ENCODE measurements at regions not wholly inside any gene's neighbourhood (a gene's known extent, or its start where the extent isn't known, plus 50 kb on each side); places are given as distances from the start of the nearest gene placed in this dataset.

DNA sequence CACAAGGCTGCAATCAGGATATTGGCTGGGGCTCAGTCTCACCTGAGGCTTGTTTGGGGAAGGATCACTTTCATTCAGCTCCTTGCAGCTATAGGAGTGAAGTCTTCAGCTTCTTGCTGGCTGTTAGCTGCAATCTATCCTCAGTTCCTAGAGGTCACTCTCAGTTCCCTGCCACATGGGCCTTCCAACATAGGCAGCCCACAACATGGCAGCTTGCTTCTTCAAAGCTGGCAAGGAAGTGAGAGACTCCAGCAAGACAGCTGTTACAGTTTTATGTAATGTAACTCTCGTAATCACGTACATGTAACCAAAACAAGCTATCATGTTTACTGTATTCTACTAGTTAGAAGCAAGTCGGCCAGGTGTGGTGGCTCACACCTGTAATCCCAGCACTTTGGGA lies 226.9 kb downstream of the CDC5L start:
- DNase-seq = no peak

DNA sequence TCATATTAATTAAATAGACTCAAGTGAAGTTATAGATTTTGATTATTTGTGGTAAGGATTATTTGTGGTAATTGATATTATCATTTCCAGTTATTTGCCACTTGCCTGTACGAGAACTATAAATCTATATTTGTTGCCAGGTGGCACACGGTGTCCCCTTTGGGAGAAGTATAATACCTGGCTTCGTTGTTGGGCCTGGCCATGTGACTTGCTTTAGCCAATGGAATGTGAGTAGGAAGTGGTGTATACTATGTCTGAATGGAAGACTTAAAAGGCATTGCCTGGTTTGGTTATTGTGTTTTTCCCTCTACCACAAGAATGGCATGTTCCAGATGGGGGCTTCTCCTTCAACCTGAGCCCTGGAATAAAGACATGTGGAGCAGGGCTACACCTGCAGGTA lies 228.1 kb downstream of the CDC5L start:
- DNase-seq = no peak

DNA sequence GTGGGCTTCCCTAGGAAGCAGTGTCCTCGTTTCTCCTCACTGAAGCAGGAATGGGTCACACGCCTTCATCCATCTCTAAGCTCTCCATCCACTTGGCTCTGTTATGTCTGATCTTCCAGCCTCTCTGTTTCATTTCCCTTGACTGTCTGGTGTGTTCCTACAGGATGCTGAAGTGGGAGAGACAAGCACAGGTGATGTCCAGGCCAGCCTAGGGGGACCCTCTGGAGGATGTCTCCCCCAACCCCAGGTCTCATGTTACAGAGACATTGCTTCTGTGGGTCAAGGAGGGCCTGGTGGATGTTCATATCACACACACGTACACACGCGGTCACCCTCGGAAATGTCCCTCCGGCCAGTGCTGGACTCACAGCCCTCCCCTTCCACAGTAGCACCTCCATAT lies 229.9 kb downstream of the CDC5L start:
- DNase-seq = no peak

DNA sequence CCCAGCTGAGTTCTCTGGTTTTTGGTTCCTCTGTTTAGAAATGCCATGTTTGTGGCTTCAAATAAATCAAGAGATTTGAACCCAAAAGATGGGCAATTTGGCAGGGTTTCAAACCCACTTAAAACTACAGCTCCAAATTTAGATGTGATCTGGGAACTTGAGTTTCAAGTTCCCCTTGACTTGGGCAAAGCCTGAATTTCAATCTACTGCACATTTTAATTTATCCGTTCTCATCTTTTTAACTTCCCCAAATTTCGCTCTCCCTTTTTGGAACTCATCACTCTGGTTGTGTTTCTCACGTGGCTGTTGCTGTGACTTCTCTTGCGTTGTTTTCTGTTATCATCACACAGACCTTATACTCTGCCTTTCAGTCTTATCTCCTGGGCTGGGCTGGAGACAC lies 230.9 kb downstream of the CDC5L start:
- no peak for DNase-seq

DNA sequence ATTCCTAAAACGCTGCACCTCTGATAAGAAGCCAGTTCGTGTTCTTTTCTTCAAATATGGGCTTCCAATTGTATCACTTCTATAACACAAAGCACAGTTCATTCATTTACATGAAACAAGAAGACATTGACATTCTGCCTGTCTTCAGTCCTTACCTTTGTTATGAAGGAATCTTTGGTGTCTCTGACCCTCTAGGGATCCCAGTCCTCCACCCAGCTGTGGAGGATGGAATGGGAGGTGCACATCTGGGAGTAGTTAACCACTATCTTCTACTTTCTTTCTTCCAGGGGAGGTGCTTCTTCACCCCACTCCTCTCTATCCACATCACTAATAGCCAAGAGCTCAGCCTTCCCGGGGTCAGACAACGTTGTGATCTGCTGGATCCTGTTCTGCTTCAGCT lies 233.4 kb downstream of the CDC5L start:
- no peak for DNase-seq

DNA sequence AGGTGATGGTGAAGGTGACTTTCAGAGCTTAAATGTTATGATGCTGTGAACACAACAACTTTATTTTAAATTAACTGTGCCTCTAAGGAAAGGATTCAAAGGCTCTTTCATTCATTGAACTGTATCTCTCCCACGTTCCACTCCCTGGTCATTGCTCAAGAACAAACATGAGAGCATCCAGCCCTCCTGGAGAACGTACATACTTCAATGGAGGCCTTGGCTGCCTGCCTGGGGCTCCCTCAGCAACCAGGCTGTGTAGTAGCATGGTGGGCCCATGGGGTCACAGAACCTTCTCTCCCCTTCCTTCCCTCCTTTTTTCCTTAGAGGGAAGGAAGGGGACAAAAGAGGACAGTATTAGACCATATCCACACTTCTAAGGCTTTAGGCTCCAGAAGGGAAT lies 234.3 kb downstream of the CDC5L start:
- DNase-seq = peak; percentile 16

DNA sequence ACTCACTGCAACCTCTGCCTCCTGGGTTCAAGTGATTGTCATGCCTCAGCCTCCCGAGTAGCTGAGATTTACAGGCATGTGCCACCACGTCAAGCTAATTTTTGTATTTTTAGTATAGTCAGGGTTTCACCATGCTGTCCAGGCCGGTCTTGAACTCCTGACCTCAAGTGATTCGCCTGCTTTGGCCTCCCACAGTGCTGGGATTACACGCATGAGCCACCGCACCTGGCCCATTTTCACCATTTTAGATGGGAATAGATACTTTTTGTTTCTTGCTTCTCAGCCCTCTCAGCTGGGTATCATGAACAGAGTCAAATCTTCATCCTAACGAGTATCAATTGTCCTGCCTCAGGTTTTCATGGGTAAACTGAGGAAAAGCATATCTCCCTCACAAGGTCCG lies 235.0 kb downstream of the CDC5L start:
- no peak for DNase-seq

DNA sequence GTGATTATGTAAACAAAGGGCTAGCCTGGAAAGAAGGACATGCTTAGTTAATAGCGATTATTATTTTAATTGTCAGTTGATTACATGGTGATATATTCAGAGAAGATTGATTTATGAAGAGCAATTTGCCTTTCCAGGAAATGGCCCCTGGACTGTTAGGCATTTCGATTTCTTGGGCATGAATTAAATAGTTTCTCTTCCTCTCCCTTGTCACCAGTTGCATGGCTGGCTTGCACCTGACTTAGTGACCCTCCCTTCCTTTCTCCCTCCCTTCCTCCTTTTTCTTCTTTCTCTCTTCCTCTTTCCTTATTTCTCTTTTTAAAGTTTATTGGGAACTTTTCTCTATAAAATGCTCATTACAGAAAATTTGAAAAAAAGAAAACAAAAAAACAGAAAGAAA lies 235.4 kb downstream of the CDC5L start:
- no peak for DNase-seq

DNA sequence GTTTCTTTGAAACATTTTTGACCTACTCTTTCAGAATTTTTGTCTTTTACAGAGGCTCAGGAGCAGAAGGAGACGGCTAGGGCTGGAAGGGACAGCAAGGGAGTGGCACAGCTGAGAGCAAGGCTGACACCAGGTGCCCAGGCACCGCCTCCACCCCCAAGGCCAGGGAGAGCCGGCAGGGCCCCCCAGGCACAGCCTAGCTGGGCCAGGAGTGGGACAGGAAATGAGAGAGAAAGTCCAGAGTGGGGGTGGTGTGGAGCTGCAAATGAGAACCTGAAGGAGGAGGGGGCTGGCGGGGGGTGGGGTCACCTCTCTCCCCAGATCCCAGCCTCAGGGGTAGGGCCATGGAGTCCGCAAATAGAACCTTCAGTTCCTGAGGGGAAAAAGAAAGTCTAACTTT lies 236.7 kb downstream of the CDC5L start:
- no peak for DNase-seq

DNA sequence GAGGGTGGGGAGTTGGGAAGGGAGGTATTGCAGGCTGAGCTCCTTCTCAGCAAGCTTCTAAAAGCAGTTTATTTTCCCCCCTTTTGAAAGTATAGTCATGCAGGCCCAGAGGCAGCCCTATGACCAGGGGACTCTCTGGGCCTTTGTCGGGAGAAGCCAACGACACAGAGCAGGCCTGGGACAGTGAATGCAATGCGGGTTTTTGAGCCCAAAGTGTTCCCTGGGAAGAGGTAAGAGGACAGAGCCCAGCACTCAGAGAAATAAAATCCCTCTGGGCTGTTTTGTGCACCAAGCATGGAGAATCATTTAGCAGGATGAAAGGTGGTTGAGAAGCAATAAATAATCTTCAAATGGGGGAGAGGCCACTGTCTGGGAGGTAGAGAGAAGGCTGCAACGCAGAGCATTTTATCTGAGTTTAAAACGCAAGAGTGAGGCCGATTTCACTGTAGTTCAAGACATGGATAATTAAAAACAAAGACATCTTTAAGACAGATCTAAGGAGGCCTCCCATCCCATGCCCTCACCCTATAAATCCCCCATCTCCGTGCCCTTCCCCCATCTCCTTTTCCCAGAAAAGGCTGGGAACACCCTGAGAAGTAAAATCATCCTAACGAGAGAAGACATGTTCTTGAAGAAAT lies 237.5 kb downstream of the CDC5L start:
- DNase-seq = no peak

DNA sequence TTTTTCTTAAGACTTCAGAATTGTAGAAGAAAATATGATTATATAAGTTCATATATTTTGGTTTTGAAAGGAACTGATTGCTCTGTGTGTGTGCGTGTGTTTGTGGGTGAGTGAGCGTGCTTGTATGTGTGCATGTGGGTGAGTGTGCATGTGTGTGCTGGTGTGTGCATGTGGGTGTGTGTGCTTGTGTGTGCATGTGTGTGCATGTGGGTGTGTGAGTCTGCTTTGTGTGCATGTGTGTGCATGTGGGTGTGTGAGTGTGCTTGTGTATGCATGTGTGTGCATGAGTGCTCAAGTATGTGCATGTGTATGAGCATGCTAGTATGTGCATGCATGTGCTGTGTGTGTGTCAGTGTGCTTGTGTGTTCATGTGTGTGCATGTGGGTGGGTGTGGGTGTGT lies 238.5 kb downstream of the CDC5L start:
- DNase-seq = no peak

DNA sequence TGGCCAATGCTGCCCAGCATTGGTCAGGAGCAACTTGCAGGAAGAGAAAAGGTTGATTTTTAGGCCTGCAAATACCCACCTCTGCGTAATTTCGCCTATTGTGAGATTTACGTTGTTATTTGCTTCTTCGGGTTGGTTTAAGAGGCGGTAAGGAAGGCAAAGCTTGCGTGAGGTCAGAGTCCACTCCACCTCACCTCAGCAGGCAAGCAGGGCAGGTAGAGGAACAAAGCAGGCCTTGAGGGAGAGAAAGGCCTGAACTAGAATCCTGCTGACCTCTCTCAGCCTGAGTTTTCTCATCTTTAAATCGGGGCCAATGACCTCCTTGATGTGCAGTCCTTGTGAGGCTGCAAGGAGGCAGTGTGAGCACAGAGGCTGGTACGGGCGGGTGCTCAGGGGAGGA lies 239.1 kb downstream of the CDC5L start:
- no peak for DNase-seq

DNA sequence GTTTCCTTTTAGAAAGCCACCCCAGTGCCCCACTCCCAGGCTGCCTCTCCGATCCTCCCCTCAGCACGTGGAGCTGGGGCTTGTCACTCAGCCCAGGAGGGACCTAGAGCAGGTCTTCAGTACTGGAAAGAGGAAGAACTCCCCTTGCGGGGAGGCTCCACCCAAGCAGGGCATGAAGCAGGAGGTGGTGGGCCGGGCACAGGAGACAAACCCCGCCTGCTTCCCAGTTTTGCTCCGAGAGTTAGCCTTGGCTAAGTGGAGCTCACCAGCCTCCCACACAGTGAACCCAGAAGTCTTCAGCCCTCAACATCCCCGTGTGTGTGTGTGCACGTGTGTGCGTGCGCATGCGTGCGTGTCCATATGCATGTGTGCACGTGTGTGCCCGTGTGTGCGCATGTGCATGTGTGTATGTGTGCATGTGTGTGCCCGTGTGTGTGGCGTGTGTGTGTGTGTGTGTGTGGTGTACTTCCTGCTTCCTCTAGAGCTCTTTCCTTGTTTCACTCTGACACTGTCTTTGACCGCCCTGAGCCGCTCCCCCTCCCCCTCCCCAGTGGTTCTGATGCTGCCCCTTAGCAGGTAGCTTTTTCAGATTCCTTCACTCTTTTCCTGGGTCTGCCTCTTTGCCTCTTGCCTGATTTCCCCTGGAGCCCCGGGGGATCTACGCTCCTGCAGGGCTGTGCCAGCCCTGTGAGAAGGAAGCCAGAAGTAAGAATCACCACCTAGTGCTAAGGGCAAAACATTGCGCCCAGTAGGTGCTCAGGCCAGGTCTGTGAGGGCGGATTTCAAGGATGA lies 239.8 kb downstream of the CDC5L start:
- no peak for DNase-seq

DNA sequence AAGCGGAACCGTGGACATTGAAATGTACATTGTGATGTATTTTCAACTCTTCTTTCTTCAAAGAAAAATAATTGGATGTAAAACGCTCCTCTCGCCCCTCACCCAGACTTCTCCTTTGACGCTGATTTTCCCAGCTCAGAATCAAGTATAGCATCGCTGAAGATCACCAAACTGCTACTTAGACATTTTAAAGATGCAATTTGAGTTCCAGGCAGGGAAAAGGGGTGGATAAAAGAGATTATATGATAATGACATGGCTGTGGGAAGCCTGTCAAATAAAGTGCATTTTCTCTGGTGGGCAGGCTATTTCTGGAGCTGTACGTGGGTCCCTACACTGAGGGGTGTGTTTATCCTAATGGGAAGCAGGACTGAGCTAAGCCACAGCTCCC lies 240.4 kb downstream of the CDC5L start:
- no peak for DNase-seq

DNA sequence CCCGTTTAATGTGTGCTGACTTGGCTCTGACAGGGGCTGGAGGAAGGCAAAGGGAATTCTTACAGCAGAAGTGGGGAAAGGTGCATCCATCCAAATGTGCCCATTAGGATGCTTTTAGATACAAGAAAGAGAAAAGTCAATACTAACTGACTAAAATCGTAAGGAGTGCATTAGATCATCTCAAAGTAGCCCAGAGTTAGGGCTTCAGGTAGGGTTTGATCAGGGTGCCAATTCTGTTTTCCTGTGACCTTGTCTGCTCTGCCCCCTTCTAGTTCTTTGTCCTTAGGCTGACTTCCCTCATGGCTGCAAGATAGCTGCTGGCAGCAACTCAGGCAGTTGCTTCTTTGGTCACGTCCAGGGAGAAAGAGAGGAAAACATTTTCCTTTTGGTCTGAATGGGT lies 240.8 kb downstream of the CDC5L start:
- DNase-seq = no peak

DNA sequence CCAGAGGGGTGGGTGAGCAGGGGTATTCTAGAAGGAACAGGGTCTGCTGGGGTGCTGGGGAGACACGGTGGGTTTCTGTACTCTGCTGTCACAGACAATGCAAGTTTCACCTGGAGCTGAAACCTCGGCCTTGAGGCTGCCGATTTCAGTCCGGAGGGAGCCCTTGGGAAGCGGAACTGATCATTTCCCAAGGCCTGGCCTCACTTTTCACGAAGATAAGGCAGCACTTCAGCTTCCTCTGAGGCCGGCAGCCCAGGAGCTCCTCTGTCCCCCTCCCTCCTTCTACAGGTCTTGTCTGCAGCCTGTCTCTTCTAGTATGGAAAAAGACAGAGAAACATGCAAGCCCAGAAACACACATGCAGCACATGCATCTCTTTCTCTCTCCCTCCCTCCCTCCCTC lies 242.1 kb downstream of the CDC5L start:
- DNase-seq = no peak

DNA sequence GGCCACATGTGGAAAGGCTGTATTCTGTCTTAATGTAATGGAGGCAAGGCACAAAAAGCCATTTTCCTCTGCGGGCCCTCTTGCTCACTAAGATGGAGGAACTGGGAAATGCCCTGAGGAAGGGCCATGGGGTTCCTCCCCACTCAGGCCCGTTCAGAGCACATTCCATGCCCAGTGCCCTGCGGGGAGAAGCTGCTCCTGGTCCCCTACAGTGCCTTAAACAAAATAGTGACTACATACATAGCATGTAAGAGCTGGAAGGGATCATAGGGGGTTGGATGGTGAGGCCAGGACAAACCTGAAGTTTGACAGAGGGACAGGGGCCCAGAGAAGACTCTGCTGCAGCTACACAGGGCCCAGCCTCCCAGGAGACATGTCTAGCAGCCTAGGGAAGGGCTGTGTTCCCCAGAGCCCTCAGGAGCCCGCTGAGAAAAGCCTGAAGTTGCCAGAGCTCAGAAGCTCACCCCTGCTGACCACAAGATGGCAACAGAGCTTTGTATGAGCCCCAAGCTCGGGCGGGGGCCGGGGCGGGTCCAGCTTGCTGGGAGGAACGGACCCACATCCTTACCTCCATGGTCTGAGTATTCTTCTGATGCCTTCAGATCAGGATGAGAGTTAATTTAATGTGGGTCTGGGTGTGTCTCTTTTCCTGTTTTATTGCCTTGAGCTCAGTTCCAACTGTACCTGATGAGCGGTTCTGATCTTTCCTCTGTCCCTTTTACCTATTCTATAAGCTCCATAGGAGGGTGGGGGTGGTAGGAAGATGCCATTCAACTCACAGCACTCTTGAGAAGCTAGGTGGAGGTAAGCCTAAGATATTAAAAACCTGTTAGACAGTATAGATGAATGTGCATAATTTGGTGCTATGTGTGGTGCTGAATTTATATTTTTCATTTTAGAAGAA lies 242.9 kb downstream of the CDC5L start:
- no peak for DNase-seq

DNA sequence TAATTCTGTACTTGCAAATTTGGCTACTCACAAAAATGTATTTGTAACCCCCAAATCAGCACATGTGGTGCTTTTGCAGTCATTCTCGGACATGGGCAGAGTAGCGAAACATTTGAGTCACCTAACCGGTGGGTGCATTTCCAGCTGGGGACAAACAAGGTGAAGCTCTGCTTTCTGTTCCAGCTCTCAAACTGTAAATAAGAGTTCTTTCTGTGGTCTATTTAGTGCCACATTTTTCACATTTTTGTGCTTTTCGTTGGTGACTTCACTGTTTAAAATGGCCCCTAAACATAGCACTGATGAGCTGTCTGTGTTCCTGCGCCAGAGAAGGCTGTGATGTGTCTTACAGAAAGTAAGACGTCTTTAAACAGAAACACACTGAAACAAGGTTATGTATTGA lies 244.5 kb downstream of the CDC5L start:
- no peak for DNase-seq

DNA sequence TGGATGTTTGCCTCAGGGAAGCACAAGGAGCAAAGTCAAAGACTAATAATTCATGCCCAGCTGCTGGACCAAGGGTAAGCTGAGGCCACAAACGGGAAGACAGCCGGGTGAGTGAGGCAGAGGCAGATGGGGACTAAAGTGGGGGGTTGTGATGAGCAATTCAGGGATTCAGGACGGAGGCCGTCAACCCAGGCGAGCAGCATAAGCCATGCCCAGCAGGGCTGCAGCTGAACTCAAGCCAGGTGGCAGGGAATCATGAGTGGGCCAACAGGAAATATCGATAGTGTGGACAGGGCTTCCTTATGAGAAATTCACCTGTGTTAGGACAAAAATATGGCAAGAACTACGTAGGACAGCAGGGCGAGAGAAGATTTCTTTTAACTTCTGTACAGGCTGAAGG lies 246.8 kb downstream of the CDC5L start:
- DNase-seq = no peak

DNA sequence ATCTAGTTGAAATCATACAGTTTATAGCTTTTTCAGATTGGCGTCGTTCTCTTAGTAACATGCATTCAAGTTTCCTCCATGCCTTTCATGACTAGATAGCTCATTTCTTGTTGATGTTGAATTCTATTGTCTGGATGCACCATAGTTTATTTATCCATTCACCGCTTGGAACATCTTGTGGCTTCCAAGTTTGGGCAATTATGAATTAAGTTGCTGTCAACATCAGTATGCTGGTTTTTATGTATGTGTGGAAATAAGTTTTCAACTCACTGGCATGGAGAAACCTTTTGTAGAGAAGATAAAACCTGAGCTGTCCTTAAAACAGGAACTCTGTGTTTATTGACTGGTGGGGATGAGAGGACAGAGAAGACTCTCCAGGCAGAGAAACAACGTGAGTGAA lies 248.0 kb downstream of the CDC5L start:
- no peak for DNase-seq

DNA sequence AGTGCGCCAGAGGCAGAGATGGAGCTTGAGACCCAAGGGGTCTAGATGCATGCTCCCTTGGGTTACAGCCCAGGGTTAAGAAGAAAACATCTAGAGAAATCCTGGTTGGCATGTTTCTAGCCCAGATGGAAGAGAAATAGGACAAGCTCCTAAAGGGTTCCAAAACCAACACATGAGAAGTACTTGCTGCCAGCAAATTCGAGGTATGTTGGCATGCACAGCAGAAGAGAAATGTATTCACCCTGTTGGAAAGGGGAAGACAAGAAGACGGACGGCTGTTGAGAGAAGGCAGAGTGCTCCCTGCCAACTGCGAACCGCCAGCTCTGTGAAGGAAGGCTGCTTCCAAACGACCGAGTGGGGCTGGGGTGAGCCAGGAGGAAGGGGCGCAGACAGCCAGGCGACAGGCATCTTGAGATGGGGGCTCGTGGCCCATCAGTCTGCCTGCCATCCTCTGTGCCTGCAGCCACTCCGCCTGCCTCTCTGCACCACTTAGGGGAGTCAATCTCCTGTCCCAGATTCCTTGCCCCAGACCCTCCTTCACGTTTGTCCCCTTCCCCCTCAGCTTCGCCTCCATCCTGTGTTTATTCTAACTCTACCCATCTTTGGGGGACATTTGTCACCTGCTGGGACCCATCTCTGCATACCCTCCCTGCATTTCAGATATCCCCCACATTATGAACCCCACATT lies 249.2 kb downstream of the CDC5L start:
- DNase-seq = no peak

DNA sequence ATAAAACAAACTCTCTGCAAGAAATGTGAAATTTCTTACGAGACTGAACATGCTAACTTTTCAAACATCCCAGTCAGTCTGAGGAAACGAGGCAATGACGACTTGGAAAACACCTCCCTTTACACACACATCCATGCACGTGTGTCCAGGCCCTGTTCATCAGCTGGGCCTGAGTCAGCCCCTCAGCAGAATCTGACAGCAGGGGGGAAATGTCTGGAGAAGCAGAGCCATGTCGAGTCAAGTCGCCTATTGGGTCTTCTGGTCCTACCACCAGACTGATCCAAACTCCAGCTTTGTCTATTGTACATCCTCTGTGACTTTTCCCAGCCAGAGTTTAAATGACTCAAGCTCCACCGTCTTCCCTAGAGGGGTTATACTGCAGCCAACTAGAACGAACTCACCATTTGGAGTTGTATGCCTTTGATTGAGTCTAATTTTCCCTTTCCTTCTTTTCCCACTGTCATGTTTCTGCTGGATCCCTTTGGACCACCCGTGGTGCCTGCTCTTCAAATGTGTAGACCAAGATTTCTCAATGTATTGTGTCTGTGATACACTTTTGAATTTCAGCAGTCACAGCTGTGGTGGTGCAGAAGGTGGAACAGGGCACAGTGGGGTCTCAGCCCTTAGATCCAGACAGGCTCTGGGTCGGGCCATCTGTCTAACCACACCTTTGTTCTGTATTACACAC lies 254.0 kb downstream of the CDC5L start:
- DNase-seq = no peak

DNA sequence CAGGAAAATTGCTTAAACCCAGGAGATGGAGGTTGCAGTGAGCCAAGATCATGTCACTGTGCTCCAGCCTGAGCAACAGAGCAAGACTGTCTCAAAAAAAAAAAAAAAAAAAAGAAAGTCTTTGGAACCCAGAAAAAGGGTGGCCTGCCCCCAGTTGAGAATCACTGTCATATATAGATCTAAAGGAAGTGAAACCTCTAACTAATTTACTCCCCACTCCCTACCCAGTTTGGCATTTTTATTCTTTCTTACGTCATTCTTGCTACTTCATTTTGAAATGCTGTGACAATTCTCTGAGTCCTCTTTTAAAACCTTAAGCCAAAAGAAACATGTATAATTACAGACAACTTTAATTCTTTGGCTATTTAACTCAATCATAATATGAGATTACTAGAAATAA lies 254.8 kb downstream of the CDC5L start:
- no peak for DNase-seq

Data from NCI-H2029 (cell line).